G401 (cell line): ENCODE measurements at regions not wholly inside any gene's neighbourhood (a gene's known extent, or its start where the extent isn't known, plus 50 kb on each side); places are given as distances from the start of the nearest gene placed in this dataset.
A peak's percentile ranks its signal among the peaks of the same experiment; 100 is the strongest.

Experiments
- DNase-seq: peaks from one replicate; pipeline ENCODE4 v3.0.0-alpha.2; 2015; ENCODE audit warnings: low spot score
- in situ Hi-C: cut with HindIII; loops from 2 replicates; pipeline ENCODE4 v1.10.0; 2016; ENCODE audit warnings: low sequenced_read_pairs, mixed read lengths

DNA sequence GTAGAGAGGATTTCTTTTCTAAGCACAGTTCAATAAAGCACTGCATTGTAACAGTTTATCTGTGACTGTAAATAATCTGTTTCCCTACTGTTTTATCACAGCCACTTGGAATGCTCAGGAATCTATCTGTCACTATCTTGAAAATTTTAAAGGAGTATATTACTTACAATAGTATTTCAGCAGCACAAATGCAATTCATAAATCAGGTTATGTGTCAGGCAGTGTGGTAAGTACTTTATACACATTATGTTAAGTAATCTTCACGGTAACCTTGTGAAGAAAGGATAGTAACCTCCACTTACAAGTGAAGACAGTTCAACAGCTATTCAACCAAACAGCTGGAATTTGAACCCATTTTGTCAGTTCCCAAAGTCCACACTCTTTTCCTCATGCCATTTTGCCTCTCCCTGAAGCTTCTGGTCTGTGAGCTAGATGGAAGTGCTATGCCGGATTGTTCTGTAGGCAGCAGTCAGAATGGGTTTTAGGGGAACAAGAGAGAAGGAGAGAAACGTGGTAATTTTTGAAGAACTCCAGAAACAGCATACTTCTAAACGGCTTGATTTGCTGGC, 125.0 kb downstream of the KLF12 start:
- no peak for DNase-seq
- in situ Hi-C loops = no loop called here

DNA sequence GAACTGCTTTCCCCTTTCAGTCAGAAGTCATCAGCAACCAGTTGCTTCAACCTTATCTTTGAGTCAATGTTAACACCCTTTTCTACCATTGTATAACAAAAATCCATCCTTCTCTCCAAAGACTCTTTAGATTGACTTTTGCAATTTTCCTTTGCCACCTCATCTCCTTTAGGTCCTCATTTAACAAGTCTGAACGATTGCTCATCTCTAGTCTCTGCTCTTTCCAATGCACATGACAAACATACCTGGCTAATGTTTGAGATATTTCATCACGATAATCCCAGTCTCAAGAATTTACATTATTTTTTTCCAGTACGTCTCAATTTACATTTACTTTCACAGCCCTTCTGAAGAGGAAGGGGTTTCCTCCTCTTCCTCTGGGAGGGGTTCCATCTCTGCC, 127.5 kb downstream of the KLF12 start:
- DNase-seq = no peak
- in situ Hi-C loops = no loop called here

DNA sequence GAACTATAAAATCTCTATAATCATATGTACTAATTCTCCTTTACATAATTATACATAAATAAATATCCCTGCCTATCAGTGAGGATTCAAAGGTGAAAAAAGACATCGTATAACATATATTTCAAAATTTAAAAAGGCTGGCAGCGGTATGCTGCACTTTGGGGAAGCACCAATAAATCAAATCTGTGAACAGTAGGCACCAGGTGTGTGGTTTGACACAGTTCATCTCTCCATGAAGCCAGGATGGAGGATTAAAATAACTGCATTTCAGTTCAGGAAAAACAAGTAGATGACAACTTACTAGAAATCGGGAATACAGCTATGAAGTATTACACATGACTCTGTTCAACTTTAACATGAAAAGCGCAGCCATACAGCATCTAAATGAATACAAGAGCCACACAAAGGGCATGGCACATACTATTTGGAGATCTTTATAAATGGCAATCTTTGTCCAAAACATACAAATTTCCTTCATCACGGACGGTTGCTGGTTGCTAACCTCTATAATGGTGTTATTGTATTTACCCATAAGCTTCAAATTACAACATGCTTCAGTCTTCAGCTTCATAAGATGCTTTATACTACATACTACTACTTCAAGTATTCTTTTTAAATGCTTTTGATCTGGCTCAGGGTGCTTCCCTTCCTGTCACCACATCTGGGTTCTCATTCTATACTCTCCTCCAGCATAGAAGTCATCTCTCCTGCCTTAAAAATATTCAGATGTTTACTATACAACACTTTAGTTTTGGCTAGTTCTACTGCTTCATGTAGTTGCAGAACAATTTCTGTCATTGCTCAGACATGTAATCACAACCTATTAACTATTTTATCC, 128.7 kb downstream of the KLF12 start:
- in situ Hi-C loops = no loop called here
- DNase-seq = peak; percentile 14

DNA sequence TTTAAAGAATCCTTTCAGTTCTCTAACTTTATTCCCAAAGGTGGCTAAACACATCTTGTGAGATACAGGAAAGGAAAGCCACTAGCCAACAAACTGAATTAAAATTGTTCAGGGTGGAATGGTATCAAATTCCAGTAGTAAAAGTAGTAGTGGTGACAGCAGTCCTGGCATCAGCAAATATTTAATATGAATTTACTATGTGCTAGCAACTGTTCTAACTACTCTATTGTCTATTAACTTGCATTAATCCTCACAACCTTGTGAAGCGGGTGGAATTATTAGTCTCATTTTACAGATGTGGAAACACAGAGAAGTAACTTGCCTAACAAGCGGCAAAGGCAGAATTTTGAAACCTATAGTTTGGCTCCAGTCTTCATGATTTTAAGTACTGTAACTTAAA, 130.1 kb downstream of the KLF12 start:
- in situ Hi-C loops = no loop called here

DNA sequence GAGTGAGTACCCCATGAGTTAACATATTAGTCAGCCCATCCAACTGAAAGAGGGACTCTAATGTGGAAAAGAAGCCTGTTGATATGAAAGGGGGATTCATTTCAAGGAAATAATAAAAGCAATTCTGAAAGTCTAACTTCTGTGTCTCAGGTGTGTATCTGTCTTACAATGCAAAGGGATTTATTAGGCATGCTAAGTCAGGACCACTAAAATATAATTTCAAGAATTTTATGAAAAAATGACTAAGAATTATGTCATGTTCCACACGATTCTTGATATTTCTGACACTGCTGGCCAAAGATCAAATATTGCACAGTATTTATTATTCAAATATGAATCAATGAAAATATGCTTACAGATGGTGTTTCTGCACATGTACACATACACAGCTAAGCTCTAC, 130.8 kb downstream of the KLF12 start:
- in situ Hi-C loops = no loop called here
- DNase-seq = no peak

More for the DNA sequence above, 130.1 kb downstream of the KLF12 start:
- no peak for DNase-seq

DNA sequence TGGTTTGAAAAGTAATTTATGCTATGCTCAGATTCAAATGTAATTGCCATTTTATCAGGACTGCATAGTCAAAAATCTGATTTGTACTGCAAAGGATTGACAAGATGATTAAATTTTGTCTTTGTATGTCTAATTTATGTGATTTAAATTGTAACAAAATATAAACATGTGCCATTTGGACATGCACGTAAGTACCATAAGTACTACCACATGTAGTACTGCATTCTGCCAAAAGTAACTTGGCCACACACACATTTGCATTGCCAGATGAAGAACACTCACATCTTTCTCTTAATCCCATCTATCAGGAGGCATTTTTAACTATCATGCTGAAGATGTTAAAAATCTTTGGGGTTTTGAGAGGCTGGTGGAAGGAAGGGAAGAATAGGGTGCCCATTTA, 133.3 kb downstream of the KLF12 start:
- DNase-seq = no peak
- in situ Hi-C loops = no loop called here

DNA sequence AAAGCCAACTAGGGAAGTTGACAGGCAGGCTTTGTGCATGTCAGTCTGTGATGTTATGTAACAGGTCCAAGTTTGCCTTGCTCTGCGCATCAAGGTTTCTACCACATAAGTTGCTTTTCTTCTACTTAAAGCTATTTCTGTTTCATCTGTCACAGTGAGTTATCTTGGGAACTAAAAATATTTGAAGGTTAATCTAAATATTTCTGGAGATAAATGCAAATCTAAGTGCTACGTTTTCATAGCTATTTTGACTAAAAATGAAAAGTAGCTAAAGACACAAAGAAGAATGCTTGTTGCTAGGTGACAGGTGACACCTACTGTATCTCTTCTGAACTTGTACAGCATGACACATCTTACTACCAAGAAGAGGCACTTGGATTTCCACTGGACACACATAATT, 135.6 kb downstream of the KLF12 start:
- in situ Hi-C loops = no loop called here

DNA sequence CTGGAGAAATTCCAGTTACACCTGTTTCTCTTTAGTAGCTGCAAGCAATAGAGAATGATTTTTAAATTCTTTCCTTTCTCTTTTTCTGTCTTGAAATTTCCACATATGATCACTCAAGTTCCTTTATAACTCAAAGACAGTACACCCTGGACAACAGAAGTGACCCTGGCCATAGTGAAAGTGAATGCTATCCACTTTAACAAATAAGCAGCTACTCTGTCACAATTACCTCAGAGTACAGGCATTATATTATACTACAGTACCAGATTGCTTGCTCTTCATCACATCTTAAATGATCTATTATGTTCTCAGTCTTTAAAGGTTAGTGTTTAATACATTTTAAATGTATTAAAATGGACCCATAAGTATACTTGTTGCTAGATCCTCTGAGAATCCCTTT, 136.2 kb downstream of the KLF12 start:
- DNase-seq = no peak
- in situ Hi-C loops = no loop called here

More for the DNA sequence above, 135.6 kb downstream of the KLF12 start:
- peak; percentile 7 for DNase-seq

DNA sequence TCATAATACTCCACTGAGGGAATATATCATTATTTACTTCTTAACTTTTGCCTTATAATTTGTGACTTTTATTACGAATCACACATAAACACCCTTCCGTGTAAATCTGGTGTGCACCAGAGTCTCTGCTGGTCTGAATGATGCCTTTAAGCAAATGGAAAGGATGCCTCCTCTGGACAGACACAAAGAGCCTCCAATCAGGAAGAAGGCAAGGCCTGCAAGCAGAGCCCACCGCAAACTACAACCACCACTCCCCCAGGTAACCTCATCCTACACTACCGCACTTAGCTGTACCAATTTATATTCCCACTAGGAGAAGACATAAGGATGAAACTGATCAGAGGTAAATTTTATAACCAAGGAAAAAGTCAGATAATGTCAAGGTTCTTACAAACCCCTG, 137.6 kb downstream of the KLF12 start:
- in situ Hi-C loops = no loop called here
- no peak for DNase-seq

DNA sequence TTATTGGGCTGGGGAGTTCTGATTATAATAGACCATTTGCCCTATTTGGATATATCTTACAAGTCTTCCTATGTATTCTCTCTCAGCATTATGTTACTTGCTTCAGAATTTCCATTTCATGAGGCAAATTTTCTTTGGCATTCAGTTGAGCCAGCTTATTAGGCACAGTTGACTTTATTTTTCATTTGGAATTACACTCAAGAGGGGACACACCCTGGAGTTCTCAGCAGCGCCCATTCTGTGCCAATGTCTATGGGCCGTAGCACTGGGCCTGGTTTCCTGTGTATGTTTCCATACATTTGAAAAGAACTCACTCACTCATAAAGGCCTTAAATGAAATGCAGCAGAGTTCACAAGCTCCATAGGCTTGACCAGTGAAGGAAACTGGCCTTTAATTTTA, 138.5 kb downstream of the KLF12 start:
- in situ Hi-C loops = no loop called here
- no peak for DNase-seq

DNA sequence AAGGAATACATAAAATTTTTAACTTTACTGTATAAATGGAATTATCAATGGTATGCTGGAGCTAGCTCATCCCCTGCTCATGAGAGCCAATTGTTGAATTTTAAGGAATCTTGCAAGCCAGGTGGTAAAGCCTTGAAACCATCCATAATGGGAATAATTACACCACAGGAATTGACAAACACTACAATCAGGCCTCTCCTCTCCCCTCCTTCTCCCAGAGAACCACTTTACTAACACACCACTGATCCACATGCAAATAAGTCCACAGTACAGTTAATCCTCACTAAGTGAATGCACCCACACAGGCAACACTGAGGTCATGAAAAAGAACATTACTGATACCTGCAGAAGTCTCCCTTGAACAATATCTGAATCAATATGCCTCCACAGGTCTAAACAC, 140.5 kb downstream of the KLF12 start:
- in situ Hi-C loops = no loop called here
- no peak for DNase-seq

DNA sequence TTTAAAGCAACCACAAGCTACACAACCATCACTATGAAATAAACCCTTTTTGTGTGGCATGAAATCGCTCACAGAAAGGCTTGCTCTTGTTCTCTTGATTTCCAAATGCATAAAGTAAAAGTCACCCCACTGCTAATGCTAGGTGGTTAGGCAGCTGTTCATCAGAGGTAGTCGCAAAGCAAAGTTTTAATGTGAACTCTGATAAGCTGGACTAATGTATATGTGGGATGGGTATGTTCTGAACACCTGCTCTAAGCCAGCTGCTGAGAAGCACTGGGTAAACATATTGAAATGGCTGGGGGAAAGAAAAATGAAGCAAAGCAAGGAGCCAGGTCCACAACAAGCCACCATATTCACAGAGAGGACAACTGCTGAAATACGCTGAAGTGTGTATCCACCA, 142.3 kb downstream of the KLF12 start:
- in situ Hi-C loops = no loop called here
- DNase-seq = no peak

DNA sequence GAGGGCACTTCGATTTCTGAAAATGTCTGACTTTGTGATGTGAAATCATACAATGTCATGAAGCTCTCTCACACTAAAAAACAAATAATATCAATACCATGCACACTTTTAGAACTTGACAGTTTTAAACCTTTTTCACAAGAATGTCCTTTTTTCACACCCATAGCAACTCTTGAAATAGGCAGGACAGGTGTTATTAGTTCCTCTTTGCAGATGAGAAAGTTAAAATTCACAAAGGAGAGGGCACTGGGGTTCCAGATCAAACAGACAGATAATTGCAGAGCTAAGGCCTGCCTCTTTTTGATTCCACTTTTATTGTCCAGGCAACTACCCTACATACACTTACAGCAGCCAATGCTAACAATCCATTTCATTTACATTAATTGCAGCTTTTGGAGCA, 142.8 kb downstream of the KLF12 start:
- in situ Hi-C loops = no loop called here
- no peak for DNase-seq

DNA sequence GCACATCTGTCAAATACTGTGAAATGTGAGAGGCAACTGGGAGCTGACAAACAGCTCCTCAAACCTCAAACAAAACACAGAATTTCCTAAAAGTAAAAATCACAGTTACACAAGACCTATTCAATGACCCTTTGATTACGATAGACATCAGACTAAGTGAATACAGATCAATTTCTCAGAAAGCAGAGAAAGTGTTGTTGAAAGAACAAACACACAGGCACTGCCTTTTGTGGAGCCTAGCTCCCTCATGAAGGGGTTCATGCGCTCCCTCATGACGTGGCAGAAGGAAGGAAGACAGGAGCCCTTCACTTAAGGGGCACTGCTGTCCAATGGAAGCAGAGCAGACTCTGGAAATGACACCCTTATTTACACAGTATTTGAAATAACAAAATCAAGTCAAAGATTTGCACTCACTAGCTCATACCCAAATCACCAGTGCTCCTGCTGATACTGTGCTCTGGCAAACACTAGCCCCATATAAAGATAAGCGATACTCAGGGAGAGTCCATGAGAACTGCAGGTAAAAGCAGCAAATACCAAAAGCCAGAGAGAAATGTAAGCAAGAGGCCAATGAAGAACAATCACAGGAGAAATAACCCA, 144.9 kb downstream of the KLF12 start:
- in situ Hi-C loops = no loop called here
- DNase-seq = no peak

DNA sequence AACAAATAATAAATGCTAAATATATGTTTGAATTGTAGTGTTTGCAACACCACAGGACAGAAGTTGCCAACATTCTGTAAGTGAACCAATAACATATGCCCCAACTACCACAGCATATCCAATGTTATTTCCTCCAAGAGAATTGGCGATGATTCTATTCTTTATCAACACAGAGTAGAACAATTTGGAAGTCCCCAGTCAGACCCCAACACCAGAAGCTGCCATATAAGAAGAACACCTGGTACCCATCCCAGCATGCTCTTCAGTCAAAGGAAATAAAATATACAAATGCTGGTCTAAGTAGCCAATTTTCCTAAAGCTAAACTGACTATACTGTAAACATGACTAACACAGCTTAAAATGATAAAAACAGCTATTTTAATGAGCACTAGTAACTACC, 145.7 kb downstream of the KLF12 start:
- no peak for DNase-seq
- in situ Hi-C loops = no loop called here

DNA sequence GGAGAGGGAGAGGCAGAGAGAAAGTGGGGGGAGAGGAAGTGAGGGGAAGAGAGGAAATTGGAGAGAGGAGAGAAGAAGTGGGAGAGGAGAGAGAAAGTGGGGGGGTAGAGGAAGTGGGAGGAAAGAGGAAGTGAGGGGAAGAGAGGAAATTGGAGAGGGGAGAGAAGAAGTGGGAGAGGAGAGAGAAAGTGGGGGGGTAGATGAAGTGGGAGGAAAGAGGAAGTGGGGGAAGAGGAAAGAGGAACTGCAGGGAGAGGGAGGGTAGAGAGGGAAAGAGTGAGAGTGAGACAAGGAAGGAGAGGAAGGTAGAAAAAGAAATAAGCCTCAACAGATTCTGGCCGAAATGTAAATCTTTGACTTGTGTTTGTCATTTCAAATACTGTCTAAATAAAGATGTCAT, 146.6 kb downstream of the KLF12 start:
- no peak for DNase-seq
- in situ Hi-C loops = no loop called here

DNA sequence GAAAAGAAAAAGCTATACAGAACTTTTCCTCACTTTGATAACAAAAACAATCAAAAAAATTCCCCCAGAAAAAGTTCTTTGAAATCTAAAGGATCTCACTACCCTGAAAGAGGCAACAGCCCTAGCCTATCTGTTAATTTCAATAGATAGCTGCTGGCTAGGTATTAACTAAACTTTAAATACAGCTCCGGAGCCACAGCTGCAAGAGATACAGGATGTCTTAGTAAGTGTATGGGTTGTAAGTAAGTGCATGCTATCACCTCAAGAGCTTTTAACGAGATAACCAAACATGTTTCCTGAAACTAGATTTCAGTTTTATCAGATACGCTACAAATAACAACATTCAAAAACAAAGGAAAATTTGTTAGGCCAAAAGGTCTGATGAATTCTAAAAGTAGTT, 148.4 kb downstream of the KLF12 start:
- no peak for DNase-seq
- in situ Hi-C loops = no loop called here

DNA sequence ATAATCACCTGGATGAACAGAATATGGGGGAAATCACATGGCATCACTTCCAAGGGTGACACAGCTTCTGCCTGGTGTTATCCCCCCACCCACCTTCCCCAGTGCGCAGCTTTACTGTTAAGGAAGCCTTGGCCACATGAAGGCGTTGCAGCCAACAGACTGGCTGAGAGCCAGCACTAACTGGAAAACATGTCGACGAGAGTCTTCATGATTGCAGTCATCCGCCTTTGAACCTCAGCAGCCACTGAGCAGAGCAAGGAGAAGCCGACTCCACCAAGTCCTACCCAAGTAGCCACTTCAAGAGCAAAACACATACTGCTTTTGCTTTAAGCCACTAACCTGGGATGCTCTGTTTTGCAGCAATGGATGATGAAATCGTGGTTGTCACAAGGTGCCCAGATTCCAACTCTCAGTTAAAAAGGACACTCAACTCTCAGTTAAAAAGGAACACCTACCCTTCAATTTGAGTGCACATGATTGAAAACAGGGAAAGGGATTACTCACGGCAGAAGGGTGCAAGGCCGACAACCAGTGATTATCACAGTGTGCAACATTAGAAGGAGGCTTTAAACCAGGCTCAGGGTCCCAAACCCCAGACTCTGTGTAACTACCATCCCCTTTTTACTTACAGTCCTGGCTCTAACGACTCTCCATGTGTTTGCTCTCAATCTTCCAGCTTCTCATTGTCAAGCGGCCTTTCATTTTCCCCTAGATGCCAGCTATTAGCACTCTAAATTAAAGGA, 149.1 kb downstream of the KLF12 start:
- DNase-seq = peak; percentile 25
- in situ Hi-C loops = no loop called here

DNA sequence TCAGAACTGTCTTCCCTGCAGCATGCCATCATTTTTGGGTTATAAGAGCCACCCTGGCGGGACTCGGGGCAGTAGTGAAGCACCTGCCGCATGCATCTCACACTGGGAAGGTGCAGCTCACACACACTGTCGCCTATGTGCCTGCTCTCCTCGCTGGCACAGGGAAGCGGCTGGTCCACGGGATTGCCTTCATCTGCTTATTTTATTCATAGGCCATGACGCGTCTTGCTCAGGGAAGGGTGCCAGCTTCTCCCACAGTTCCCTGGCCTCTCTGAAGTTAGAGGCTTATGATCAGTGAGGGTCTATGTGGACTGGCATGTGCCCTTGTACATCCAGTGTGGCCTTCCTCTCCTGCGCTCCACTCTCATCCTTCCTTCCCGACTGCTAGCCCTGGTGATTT, 150.0 kb downstream of the KLF12 start:
- DNase-seq = peak; percentile 63
- in situ Hi-C loops = no loop called here

DNA sequence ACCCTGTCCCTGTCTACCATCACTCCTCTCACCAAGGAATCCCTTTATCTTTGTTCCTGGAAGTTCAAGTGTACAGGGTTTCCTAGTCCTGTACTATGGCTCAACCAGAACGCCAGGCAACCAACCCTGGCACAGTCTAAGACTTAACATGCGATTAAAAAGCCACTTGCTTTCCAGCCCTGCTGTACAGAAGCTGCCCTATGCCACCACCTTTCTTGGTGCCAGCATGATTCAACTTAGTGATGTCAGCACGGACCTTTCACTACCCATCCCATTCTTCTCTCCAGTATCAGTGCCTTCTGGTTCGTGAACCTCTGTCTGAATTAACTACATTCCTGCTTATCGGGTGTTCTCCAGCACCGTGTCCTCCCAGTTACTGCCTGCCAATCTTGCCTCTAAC, 151.1 kb downstream of the KLF12 start:
- in situ Hi-C loops = no loop called here
- no peak for DNase-seq
